ENCODE measurements at regions not wholly inside any gene's neighbourhood (a gene's known extent, or its start where the extent isn't known, plus 50 kb on each side); places are given as distances from the start of the nearest gene placed in this dataset.
"Not testable (repeated sequence)": the region's sequence is repeated elsewhere in the genome, so short reads cannot be mapped to it uniquely, and the experiment has no call there.

- CTCF ChIA-PET = no interaction called here
- no TSS peak for BruUV-seq (replicated peaks)
These were observed 788.7 kb upstream of the CHORDC1 start for GRCh38 chr11:91011503-91011902.

GRCh38 chr11:91005458-91005857 is 782.6 kb upstream of the CHORDC1 start:
- BruUV-seq (replicated peaks) = no TSS peak
- no peaks in the 10 kb centered on the region for H3K36me3 ChIP-seq (ENCODE audit: insufficient read depth, low read length, poor library complexity, severe bottlenecking)
- intact Hi-C loops (cut with micrococcal nuclease; ENCODE audit: unreplicated experiment) = no loop called here
- no peak overlapping the region for H3K4me3 ChIP-seq (ENCODE audit: low read depth, low read length, poor library complexity, severe bottlenecking)
- ChIA-PET POLR2A (ENCODE audit: low non-redundant PET) (no interaction called here), CTCF (no interaction called here)
- H3K4me1 ChIP-seq (ENCODE audit: insufficient read depth, low read length, poor library complexity, severe bottlenecking) = no peaks in the 10 kb centered on the region
- no peak overlapping the region for H3K27ac ChIP-seq (ENCODE audit: low read depth, low read length, poor library complexity, severe bottlenecking)
- DNase-seq (ENCODE audit: low spot score) = no peak
- no peaks in the 10 kb centered on the region for H3K9me3 ChIP-seq (ENCODE audit: low read depth, low read length, poor library complexity, severe bottlenecking)
- no peak for TF ChIP-seq EZH2 (IDR thresholded peaks at IDR 0.05; ENCODE audit: borderline replicate concordance, low read depth, low read length, poor library complexity, severe bottlenecking)
- no peak for TF ChIP-seq CTCF (conservative IDR thresholded peaks at IDR 0.05; ENCODE audit: low read depth, low read length)
- no peaks in the 10 kb centered on the region for H3K27me3 ChIP-seq (replicated peaks; ENCODE audit: insufficient read depth, low read depth, low read length, poor library complexity)

More at GRCh38 chr11:91011503-91011902, 788.7 kb upstream of the CHORDC1 start:
- Histone ChIP-seq H3K4me3 (ENCODE audit: low read depth, low read length, poor library complexity, severe bottlenecking) (no peak overlapping the region), H3K9me3 (ENCODE audit: low read depth, low read length, poor library complexity, severe bottlenecking) (no peaks in the 10 kb centered on the region), H3K27me3 (replicated peaks; ENCODE audit: insufficient read depth, low read depth, low read length, poor library complexity) (no peaks in the 10 kb centered on the region), H3K4me1 (ENCODE audit: insufficient read depth, low read length, poor library complexity, severe bottlenecking) (no peaks in the 10 kb centered on the region), H3K36me3 (ENCODE audit: insufficient read depth, low read length, poor library complexity, severe bottlenecking) (no peaks in the 10 kb centered on the region), H3K27ac (ENCODE audit: low read depth, low read length, poor library complexity, severe bottlenecking) (no peak overlapping the region)
- intact Hi-C loops (cut with micrococcal nuclease; ENCODE audit: unreplicated experiment) = no loop called here
- DNase-seq (ENCODE audit: low spot score) = no peak
- TF ChIP-seq EZH2 (IDR thresholded peaks at IDR 0.05; ENCODE audit: borderline replicate concordance, low read depth, low read length, poor library complexity, severe bottlenecking) (no peak), CTCF (conservative IDR thresholded peaks at IDR 0.05; ENCODE audit: low read depth, low read length) (no peak)
- POLR2A ChIA-PET (ENCODE audit: low non-redundant PET) = no interaction called here

DNA sequence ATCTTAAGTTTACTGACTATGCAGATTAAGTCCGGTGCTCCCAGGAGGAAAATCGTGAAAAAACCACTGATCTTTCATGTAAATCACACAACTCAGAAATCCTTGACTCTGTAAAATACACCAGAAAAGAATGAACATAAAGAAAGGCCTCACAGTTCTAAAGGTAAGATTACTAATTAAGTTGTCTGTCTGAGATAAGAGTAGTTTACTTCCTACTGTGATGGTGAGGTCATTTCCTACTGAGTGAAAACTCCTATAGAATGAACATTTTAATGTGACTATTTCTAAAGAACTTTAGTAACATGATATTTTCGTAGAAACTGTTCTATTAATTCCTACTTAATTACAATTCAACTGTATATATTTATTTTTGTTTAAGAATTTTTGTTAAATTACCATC is 774.4 kb upstream of the CHORDC1 start:
- H3K9me3 ChIP-seq (ENCODE audit: low read depth, low read length, poor library complexity, severe bottlenecking) = no peaks in the 10 kb centered on the region
- CTCF ChIA-PET = no interaction called here
- BruUV-seq (replicated peaks) = no TSS peak

DNA sequence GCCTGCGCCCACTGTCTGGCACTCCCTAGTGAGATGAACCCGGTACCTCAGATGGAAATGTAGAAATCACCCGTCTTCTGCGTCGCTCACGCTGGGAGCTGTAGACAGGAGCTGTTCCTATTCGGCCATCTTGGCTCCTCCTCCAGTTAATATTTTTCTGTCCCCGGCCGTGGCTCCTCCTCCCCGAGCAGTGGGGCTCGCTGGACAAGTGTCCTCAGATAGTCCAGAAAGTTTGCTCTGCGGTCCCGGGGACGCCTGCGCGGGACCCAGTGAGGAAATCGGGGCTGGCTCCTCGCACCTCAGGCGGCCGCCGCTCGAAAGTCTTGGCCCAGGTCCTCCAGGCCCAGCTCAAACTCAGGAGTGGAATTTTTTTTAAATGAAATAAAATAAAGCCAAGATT is 749.3 kb upstream of the CHORDC1 start:
- H3K4me1 ChIP-seq (ENCODE audit: insufficient read depth, low read length, poor library complexity, severe bottlenecking); H3K27ac ChIP-seq (ENCODE audit: low read depth, low read length, poor library complexity, severe bottlenecking); H3K4me3 ChIP-seq (ENCODE audit: low read depth, low read length, poor library complexity, severe bottlenecking); H3K27me3 ChIP-seq (replicated peaks; ENCODE audit: insufficient read depth, low read depth, low read length, poor library complexity); BruUV-seq (replicated peaks); H3K9me3 ChIP-seq (ENCODE audit: low read depth, low read length, poor library complexity, severe bottlenecking); H3K36me3 ChIP-seq (ENCODE audit: insufficient read depth, low read length, poor library complexity, severe bottlenecking); intact Hi-C loops (cut with micrococcal nuclease; ENCODE audit: unreplicated experiment); CTCF ChIA-PET; POLR2A ChIA-PET (ENCODE audit: low non-redundant PET); DNase-seq (ENCODE audit: low spot score): not testable (repeated sequence)

More for the DNA sequence above, 774.4 kb upstream of the CHORDC1 start:
- H3K27ac ChIP-seq (ENCODE audit: low read depth, low read length, poor library complexity, severe bottlenecking) = peak overlapping the region; percentile 60
- H3K36me3 ChIP-seq (ENCODE audit: insufficient read depth, low read length, poor library complexity, severe bottlenecking) = no peaks in the 10 kb centered on the region
- DNase-seq (ENCODE audit: low spot score) = peak; percentile 88
- no peak overlapping the region for H3K4me3 ChIP-seq (ENCODE audit: low read depth, low read length, poor library complexity, severe bottlenecking)
- intact Hi-C loops (cut with micrococcal nuclease; ENCODE audit: unreplicated experiment) = no loop called here
- H3K27me3 ChIP-seq (replicated peaks; ENCODE audit: insufficient read depth, low read depth, low read length, poor library complexity) = no peaks in the 10 kb centered on the region
- H3K4me1 ChIP-seq (ENCODE audit: insufficient read depth, low read length, poor library complexity, severe bottlenecking) = peaks cover 13% of the 10 kb centered on the region
- TF ChIP-seq CTCF (conservative IDR thresholded peaks at IDR 0.05; ENCODE audit: low read depth, low read length) (no peak), EZH2 (IDR thresholded peaks at IDR 0.05; ENCODE audit: borderline replicate concordance, low read depth, low read length, poor library complexity, severe bottlenecking) (no peak)
- POLR2A ChIA-PET (ENCODE audit: low non-redundant PET) = interaction anchor here (0.7 kb wide), 1 partner anchor 316 kb away, joined by 3 read pairs; no protein-coding TSS in a partner anchor
